Omental fat pad (tissue), 3 donors: ENCODE measurements at regions not wholly inside any gene's neighbourhood (a gene's known extent, or its start where the extent isn't known, plus 50 kb on each side); places are given as distances from the start of the nearest gene placed in this dataset.

Source experiments
- ATAC-seq: fragments of 150-250 bp; one replicate; pipeline ENCODE4 v1.9.1; 2016; ENCODE audit warnings: mild to moderate bottlenecking, moderate library complexity; ENCODE audit not compliant: low FRiP score
- DNase-seq: peaks from one replicate; pipeline ENCODE4 v3.0.0-alpha.2; 2019; ENCODE audit warnings: low spot score
- CTCF ChIP-seq, 3 donors: fragments of 450-650 bp; IDR thresholded peaks; one replicate each; pipeline ENCODE4 v1.5.1; 2016 to 2017; ENCODE audit warnings: antibody characterized with exemption in 3 of 3, mild to moderate bottlenecking in 3 of 3, moderate library complexity in 2 of 3

GRCh38 chr2:37507703-37508102 is 163.3 kb downstream of the QPCT start:
- no peak for ATAC-seq
- TF ChIP-seq CTCF (IDR thresholded peaks at IDR 0.05): no peak
- DNase-seq: no peak

GRCh38 chr2:37512971-37513370 is 158.5 kb downstream of the CDC42EP3 start:
- no peak for ATAC-seq
- TF ChIP-seq CTCF (IDR thresholded peaks at IDR 0.05): no peak
- DNase-seq: no peak

GRCh38 chr2:37523814-37524362 is 147.6 kb downstream of the CDC42EP3 start:
- ATAC-seq: peak; percentile 91
- TF ChIP-seq CTCF (IDR thresholded peaks at IDR 0.05): no peak
- DNase-seq: no peak

GRCh38 chr2:37526323-37526722 is 145.1 kb downstream of the CDC42EP3 start:
- no peak for TF ChIP-seq CTCF (IDR thresholded peaks at IDR 0.05)
- DNase-seq (no peak), ATAC-seq (no peak)

GRCh38 chr2:37526856-37527255 is 144.6 kb downstream of the CDC42EP3 start:
- no peak for DNase-seq
- TF ChIP-seq CTCF (IDR thresholded peaks at IDR 0.05): no peak
- ATAC-seq: no peak

- TF ChIP-seq CTCF (IDR thresholded peaks at IDR 0.05): no peak
- DNase-seq (no peak), ATAC-seq (no peak)
These were observed 144.1 kb downstream of the CDC42EP3 start for GRCh38 chr2:37527361-37527760.

GRCh38 chr2:37529830-37530415 is 141.5 kb downstream of the CDC42EP3 start:
- no peak for DNase-seq
- ATAC-seq: no peak
- no peak for TF ChIP-seq CTCF (IDR thresholded peaks at IDR 0.05)
